PC-3 (cell line): ENCODE measurements at regions not wholly inside any gene's neighbourhood (a gene's known extent, or its start where the extent isn't known, plus 50 kb on each side); places are given as distances from the start of the nearest gene placed in this dataset.

Experiments
- CTCF ChIP-seq: fragments of 300-600 bp; sonication (generic); conservative IDR thresholded peaks from 2 replicates; pipeline ENCODE4 v1.5.1; 2017; ENCODE audit warnings: antibody characterized with exemption, low read depth, mild to moderate bottlenecking, low read length
- EZH2 ChIP-seq: fragments of 300-600 bp; sonication (generic); IDR thresholded peaks from one replicate; pipeline ENCODE4 v1.6.1; 2017; ENCODE audit warnings: antibody characterized with exemption, mild to moderate bottlenecking, low read length; ENCODE audit not compliant: unreplicated experiment

DNA sequence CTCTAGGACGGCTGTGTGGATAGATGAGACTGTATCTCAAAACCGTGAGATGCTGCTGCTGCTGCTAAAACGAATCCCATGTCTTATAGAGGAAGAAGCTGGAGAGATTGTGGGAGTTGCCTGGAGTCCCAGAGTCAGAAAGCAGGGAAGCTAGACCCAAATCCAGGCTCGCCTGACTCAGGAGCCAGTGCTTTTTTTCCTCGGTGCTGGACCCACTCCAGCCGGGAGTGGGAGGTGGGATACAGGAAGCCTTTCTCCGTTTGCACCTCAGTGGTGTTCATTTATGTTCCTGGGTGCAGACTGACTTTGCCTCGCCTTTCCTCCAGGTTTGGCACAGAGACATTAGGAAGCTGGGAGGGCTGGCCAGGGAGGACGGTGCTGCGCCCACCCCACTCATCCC, 150.9 kb upstream of the LINGO1 start:
- no peak for TF ChIP-seq CTCF
- no peak for TF ChIP-seq EZH2
